BJ (cell line): ENCODE measurements at regions not wholly inside any gene's neighbourhood (a gene's known extent, or its start where the extent isn't known, plus 50 kb on each side); places are given as distances from the start of the nearest gene placed in this dataset.

Experiments used
- CTCF ChIA-PET: fragments of 350-600 bp; formaldehyde crosslinking; extraction: SDS; loops from one replicate; lab custom pipeline; 2021; ENCODE audit warnings: antibody characterized with exemption, inconsistent platforms; lab: Yijun Ruan, JAX
- POLR2A ChIA-PET: fragments of 300-600 bp; sonication (Branson Sonifier 250); formaldehyde crosslinking; extraction: SDS; loops from one replicate; lab custom pipeline; 2021; ENCODE audit warnings: antibody characterized with exemption; lab: Charles Lee
- DNase-seq: peaks from one replicate; pipeline ENCODE4 v3.0.0-alpha.2; 2011; ENCODE audit warnings: low read depth
- H3K27me3 ChIP-seq: 2 replicates; pipeline ENCODE4 v1.6.0; 2011; ENCODE audit warnings: low read length; ENCODE audit not compliant: control insufficient read depth, insufficient read depth
- H3K36me3 ChIP-seq: 2 replicates; pipeline ENCODE4 v1.5.1; 2011; ENCODE audit warnings: low read length; ENCODE audit not compliant: control insufficient read depth, insufficient read depth
- H3K4me3 ChIP-seq: 2 replicates; pipeline ENCODE4 v1.5.1; 2011; ENCODE audit warnings: low read depth, mild to moderate bottlenecking, control low read depth, low read length
- TF ChIP-seq, protein P1 (sequence below): IDR thresholded peaks from 2 replicates; pipeline ENCODE4 v1.5.1; 2011; ENCODE audit warnings: low read depth, mild to moderate bottlenecking, control low read depth, inconsistent platforms, low read length, moderate library complexity; ENCODE audit not compliant: insufficient read depth

DNA sequence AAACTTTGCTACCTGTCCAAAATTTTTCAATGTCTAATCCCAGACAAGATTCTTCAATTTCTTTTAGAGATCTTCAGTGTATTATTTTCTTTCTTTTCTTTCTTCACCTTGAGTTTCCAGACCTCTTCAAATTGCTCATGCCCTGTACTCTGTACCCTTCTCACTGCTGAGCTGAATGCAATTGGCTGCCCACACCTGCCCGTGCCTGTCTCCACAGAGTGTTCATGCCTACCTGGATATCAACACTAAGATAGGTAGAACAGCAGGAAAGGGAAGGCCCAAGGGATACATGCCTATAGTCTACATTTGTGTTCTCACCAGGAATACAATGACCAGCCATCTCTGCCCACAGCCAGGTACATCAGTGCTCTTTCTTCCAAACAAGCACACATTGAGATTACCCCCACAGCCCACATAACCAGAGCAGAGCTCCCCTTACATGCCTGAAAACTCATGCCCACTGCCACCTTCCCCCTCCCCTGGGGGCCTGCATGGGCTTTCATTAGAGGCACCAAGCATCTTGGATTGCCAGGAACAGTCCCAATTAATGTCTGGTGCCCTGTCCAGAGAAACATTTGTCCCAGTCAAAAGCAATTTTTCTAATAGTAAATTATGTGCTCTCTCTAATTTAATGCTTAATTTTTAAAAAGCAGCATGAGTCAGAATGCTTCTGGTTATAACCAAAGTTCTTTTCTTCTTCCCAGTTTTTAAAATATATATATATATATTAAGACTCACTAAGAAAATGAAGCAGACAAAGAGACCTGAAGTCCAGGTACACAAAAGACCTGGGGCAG is 134.9 kb upstream of the SLC14A2 start:
- H3K27me3 ChIP-seq = peaks cover 2% of the 10 kb centered on the region
- no peaks in the 10 kb centered on the region for H3K36me3 ChIP-seq
- ChIA-PET POLR2A (no interaction called here), CTCF (no interaction called here)
- no peak overlapping the region for H3K4me3 ChIP-seq
- TF ChIP-seq, protein P1, sequence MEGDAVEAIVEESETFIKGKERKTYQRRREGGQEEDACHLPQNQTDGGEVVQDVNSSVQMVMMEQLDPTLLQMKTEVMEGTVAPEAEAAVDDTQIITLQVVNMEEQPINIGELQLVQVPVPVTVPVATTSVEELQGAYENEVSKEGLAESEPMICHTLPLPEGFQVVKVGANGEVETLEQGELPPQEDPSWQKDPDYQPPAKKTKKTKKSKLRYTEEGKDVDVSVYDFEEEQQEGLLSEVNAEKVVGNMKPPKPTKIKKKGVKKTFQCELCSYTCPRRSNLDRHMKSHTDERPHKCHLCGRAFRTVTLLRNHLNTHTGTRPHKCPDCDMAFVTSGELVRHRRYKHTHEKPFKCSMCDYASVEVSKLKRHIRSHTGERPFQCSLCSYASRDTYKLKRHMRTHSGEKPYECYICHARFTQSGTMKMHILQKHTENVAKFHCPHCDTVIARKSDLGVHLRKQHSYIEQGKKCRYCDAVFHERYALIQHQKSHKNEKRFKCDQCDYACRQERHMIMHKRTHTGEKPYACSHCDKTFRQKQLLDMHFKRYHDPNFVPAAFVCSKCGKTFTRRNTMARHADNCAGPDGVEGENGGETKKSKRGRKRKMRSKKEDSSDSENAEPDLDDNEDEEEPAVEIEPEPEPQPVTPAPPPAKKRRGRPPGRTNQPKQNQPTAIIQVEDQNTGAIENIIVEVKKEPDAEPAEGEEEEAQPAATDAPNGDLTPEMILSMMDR = no peak
- DNase-seq = no peak

- H3K36me3 ChIP-seq = no peaks in the 10 kb centered on the region
- peaks cover 2% of the 10 kb centered on the region; the same call in 1 of the 2 replicates for H3K27me3 ChIP-seq
- TF ChIP-seq, protein P1 = no peak
- no peak for DNase-seq
- POLR2A ChIA-PET = no interaction called here
- no peak overlapping the region for H3K4me3 ChIP-seq
- CTCF ChIA-PET = interaction anchor here (1.2 kb wide), 1 partner anchor 191 kb away, joined by 3 read pairs; no protein-coding TSS in a partner anchor
These were observed 133.5 kb upstream of the SLC14A2 start for GRCh38 chr18:45481821-45482220.

DNA sequence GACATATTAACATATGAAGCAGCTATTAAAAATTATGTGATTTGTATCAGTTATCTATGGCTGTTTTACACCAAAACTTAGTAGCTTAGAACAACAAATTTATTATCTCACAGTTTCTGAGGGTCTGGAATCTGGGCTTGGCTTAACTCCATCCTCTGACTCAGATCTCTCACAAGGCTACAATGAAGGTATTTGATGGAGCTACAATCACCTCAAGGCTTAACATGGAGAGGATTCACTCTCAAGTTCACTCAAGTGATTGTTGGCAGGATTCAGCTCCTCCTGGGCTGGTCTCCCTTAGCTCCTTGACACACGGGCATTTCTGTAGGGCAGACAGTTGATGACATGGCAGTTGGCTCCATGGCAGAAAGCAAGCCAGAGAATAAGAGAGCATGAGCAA is 133.0 kb upstream of the SLC14A2 start:
- TF ChIP-seq, protein P1 = no peak
- POLR2A ChIA-PET = no interaction called here
- DNase-seq = no peak
- peaks cover 2% of the 10 kb centered on the region for H3K27me3 ChIP-seq
- no peak overlapping the region for H3K4me3 ChIP-seq
- CTCF ChIA-PET = no interaction called here
- no peaks in the 10 kb centered on the region for H3K36me3 ChIP-seq

DNA sequence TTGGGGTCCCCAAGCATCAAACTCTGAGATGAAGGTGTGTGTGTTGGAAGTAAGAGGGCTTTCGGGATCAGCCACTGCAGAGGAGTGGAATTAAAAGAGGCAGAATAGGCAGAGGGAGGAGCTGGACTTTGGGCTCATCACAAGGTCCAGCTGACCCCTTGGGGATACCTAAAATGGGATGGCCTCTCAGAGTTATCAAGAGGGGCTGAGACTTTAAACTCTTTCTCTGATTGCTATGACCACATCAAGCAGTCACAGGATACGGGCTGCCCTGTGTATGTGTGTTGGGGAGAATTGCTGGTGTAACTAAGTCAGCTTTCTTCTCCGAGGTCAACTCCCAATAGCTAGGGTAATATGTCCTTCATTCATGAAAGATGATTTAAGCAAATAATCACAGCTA is 127.7 kb upstream of the SLC14A2 start:
- ChIA-PET CTCF (no interaction called here), POLR2A (no interaction called here)
- Histone ChIP-seq H3K27me3 (no peaks in the 10 kb centered on the region; the same call in none of the 2 replicates), H3K4me3 (no peak overlapping the region), H3K36me3 (no peaks in the 10 kb centered on the region)
- no peak for DNase-seq
- TF ChIP-seq, protein P1 = no peak

DNA sequence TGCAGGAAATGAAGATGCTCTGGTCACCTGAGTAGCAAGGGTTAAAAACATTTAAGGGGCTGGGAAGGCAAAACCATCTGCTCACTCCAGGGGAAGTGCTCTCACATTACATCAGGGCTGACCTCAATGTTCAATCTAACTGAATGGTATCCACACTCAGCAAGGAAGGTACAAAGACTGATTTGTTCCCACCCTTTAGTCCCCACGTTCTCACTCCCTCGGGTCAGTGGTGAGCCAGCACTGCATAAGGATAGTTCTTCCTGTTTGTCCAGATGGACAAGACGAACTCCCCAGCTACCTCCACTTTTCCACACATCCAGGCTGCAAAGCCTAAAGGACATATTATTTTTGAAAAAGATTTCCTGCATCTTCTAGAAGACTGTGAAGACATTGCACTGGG is 126.6 kb upstream of the SLC14A2 start:
- no peak for DNase-seq
- CTCF ChIA-PET = no interaction called here
- Histone ChIP-seq H3K36me3 (no peaks in the 10 kb centered on the region), H3K4me3 (no peak overlapping the region), H3K27me3 (no peaks in the 10 kb centered on the region; the same call in none of the 2 replicates)
- TF ChIP-seq, protein P1 = no peak
- POLR2A ChIA-PET = no interaction called here
